DND-41 (cell line): ENCODE measurements at regions not wholly inside any gene's neighbourhood (a gene's known extent, or its start where the extent isn't known, plus 50 kb on each side); places are given as distances from the start of the nearest gene placed in this dataset.

Experiments
- ATAC-seq: fragments of 200-7000 bp; cut with Tn5 transposase; 3 replicates; pipeline ENCODE4 v1.9.1; 2021; ENCODE audit warnings: low read depth; ENCODE audit not compliant: insufficient read depth
- DNase-seq: peaks from one replicate; pipeline ENCODE4 v3.0.0-alpha.2; 2020
- H2AFZ ChIP-seq: 2 replicates; pipeline ENCODE4 v1.6.0; 2012; ENCODE audit warnings: low read depth, low read length
- H3K27ac ChIP-seq: 2 replicates; pipeline ENCODE4 v1.5.1; 2012; ENCODE audit warnings: low read length, inconsistent platforms
- H3K27me3 ChIP-seq: fragments of 200-600 bp; sonication (generic); 2 replicates; pipeline ENCODE4 v1.6.0; 2012; ENCODE audit warnings: low read length, mild to moderate bottlenecking, inconsistent platforms; ENCODE audit not compliant: insufficient read depth, poor library complexity
- H3K36me3 ChIP-seq: 2 replicates; pipeline ENCODE4 v1.5.1; 2012; ENCODE audit warnings: low read length, inconsistent platforms; ENCODE audit not compliant: insufficient read depth
- H3K4me1 ChIP-seq: 2 replicates; pipeline ENCODE4 v1.5.1; 2012; ENCODE audit warnings: mild to moderate bottlenecking, low read length; ENCODE audit not compliant: insufficient read depth
- H3K4me2 ChIP-seq: 2 replicates; pipeline ENCODE4 v1.6.0; 2012; ENCODE audit warnings: mild to moderate bottlenecking, moderate library complexity, low read length, inconsistent platforms; ENCODE audit not compliant: insufficient read depth
- H3K4me3 ChIP-seq, 2 experiments: fragments of 200-600 bp in 1 of 2; shearing (Covaris generic) in 1 of 2; 2 replicates each; pipeline ENCODE4 v1.5.1; 2012 to 2016; ENCODE audit warnings: inconsistent platforms in 2 of 2, low read length in 2 of 2, mild to moderate bottlenecking in 2 of 2, low read depth in 1 of 2, moderate library complexity in 1 of 2
- H3K79me2 ChIP-seq: 2 replicates; pipeline ENCODE4 v1.6.0; 2012; ENCODE audit warnings: low read length, inconsistent platforms; ENCODE audit not compliant: insufficient read depth
- H3K9ac ChIP-seq: 2 replicates; pipeline ENCODE4 v1.6.0; 2012; ENCODE audit warnings: low read depth, mild to moderate bottlenecking, inconsistent platforms, low read length, moderate library complexity
- H3K9me3 ChIP-seq: 2 replicates; pipeline ENCODE4 v1.5.1; 2012; ENCODE audit warnings: low read length, moderate library complexity, mild to moderate bottlenecking, inconsistent platforms; ENCODE audit not compliant: insufficient read depth, severe bottlenecking
- H4K20me1 ChIP-seq: 2 replicates; pipeline ENCODE4 v1.6.0; 2012; ENCODE audit warnings: low read length; ENCODE audit not compliant: insufficient read depth
- EZH2 ChIP-seq: IDR thresholded peaks from 3 replicates; pipeline ENCODE4 v1.6.1; 2012; ENCODE audit warnings: borderline replicate concordance, low read depth, mild to moderate bottlenecking, moderate library complexity, low read length, inconsistent platforms; ENCODE audit not compliant: severe bottlenecking
- TF ChIP-seq, protein P1 (sequence below): IDR thresholded peaks from 2 replicates; pipeline ENCODE4 v1.5.1; 2012; ENCODE audit warnings: borderline replicate concordance, low read length, moderate library complexity, mild to moderate bottlenecking; ENCODE audit not compliant: poor library complexity, severe bottlenecking; ENCODE audit errors: extremely low read depth

- DNase-seq (no peak), ATAC-seq (no peak)
- Histone ChIP-seq H3K9ac (no peak overlapping the region), H3K27ac (no peak overlapping the region), H3K79me2 (no peaks in the 10 kb centered on the region), H4K20me1 (no peaks in the 10 kb centered on the region), H2AFZ (no peak overlapping the region), H3K4me2 (no peak overlapping the region), H3K36me3 (no peaks in the 10 kb centered on the region), H3K9me3 (no peaks in the 10 kb centered on the region), H3K27me3 (no peaks in the 10 kb centered on the region), H3K4me3 (no peak overlapping the region), H3K4me1 (no peaks in the 10 kb centered on the region)
- TF ChIP-seq EZH2 = no peak
- TF ChIP-seq, protein P1, sequence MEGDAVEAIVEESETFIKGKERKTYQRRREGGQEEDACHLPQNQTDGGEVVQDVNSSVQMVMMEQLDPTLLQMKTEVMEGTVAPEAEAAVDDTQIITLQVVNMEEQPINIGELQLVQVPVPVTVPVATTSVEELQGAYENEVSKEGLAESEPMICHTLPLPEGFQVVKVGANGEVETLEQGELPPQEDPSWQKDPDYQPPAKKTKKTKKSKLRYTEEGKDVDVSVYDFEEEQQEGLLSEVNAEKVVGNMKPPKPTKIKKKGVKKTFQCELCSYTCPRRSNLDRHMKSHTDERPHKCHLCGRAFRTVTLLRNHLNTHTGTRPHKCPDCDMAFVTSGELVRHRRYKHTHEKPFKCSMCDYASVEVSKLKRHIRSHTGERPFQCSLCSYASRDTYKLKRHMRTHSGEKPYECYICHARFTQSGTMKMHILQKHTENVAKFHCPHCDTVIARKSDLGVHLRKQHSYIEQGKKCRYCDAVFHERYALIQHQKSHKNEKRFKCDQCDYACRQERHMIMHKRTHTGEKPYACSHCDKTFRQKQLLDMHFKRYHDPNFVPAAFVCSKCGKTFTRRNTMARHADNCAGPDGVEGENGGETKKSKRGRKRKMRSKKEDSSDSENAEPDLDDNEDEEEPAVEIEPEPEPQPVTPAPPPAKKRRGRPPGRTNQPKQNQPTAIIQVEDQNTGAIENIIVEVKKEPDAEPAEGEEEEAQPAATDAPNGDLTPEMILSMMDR = no peak
These were observed 469.2 kb downstream of the ADRA2A start for GRCh38 chr10:111545861-111546605.

DNA sequence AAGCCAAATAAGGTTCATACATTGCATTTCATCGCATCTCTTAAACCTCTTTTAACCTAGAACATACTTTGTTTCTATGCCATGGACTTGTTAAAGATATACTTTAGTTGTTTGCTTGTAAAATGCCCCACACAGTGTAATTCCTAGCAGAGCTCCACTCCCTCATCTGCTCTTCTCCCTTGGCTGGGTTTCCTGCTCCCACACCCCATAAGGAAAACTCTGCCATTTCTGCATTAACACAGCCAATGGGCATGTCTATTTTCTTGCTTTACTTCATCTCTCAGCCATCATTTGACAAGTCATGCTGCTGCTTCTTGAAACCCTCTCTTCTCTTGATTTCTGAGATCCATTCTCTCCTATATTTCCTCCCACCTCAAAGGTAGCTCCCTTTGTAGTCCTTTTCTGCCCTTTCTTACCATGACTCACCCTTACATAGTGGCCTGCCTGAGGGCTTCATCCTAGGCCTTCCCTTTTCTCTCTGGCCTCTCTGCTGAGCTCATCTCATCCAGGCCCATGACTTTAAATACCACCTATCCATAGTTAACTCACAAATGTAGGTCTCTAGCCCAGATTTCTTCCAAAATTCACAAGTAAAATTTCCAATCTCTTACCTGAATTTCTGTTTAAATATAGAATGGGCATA is 471.4 kb downstream of the ADRA2A start:
- no peaks in the 10 kb centered on the region for H3K4me1 ChIP-seq
- no peaks in the 10 kb centered on the region for H3K79me2 ChIP-seq
- TF ChIP-seq, protein P1 = no peak
- TF ChIP-seq EZH2 = no peak
- H3K4me2 ChIP-seq = no peak overlapping the region
- H3K9ac ChIP-seq = no peak overlapping the region
- H3K9me3 ChIP-seq = no peaks in the 10 kb centered on the region
- no peak overlapping the region for H2AFZ ChIP-seq
- DNase-seq (no peak), ATAC-seq (no peak)
- H3K27me3 ChIP-seq = no peaks in the 10 kb centered on the region
- no peak overlapping the region for H3K27ac ChIP-seq
- H3K36me3 ChIP-seq = no peaks in the 10 kb centered on the region
- H4K20me1 ChIP-seq = no peaks in the 10 kb centered on the region
- H3K4me3 ChIP-seq = no peak overlapping the region

- H2AFZ ChIP-seq = no peak overlapping the region
- H3K27ac ChIP-seq = no peak overlapping the region
- no peak overlapping the region for H3K4me3 ChIP-seq
- H3K4me1 ChIP-seq = no peaks in the 10 kb centered on the region
- H3K79me2 ChIP-seq = no peaks in the 10 kb centered on the region
- no peak overlapping the region for H3K9ac ChIP-seq
- no peak for TF ChIP-seq EZH2
- TF ChIP-seq, protein P1 = no peak
- ATAC-seq (no peak), DNase-seq (no peak)
- no peaks in the 10 kb centered on the region for H3K9me3 ChIP-seq
- no peak overlapping the region for H3K4me2 ChIP-seq
- no peaks in the 10 kb centered on the region for H3K27me3 ChIP-seq
- no peaks in the 10 kb centered on the region for H3K36me3 ChIP-seq
- H4K20me1 ChIP-seq = no peaks in the 10 kb centered on the region
These were observed 474.2 kb downstream of the ADRA2A start for GRCh38 chr10:111551001-111551400.
